K562 (cell line): ENCODE measurements at regions not wholly inside any gene's neighbourhood (a gene's known extent, or its start where the extent isn't known, plus 50 kb on each side); places are given as distances from the start of the nearest gene placed in this dataset.

Experiments
- ATAC-seq: fragments of 200-7000 bp; cut with Tn5 transposase; 3 replicates; pipeline ENCODE4 v1.9.1; 2020; ENCODE audit warnings: moderate library complexity
- BruUV-seq: library from RNA; stranded (reverse); fragments of 400-500 nt; replicated peaks from 2 replicates; lab custom pipeline; 2021; lab: Mats Ljungman, UMichigan
- CTCF ChIA-PET: fragments of 300-600 bp; formaldehyde crosslinking; extraction: SDS; loops from one replicate; lab custom pipeline; 2021; ENCODE audit warnings: low intra/inter-chr PET ratio; lab: Yijun Ruan, JAX
- POLR2A ChIA-PET: fragments of 300-600, 350-650 bp; sonication (Branson Sonifier 250); formaldehyde crosslinking; extraction: SDS; loops from one replicate; lab custom pipeline; 2021; ENCODE audit warnings: antibody characterized with exemption, inconsistent platforms; lab: Yijun Ruan, JAX
- DNase-seq, 4 experiments: peaks; one replicate each; pipeline versions ENCODE4 v3.0.0 to v3.0.0-alpha.2; 2011 to 2018; ENCODE audit warnings: low spot score in 3 of 4, mixed read lengths in 3 of 4; ENCODE audit errors: extremely low read depth in 1 of 4
- FAIRE-seq: peaks from 2 replicates; lab custom pipeline; 2011; peaks lifted over from hg19 to GRCh38; lab: Jason Lieb, UNC
- H2AFZ ChIP-seq: 2 replicates; pipeline ENCODE4 v1.6.0; 2011; ENCODE audit warnings: low read depth, low read length, control low read depth, inconsistent platforms
- H3K27ac ChIP-seq: fragments of 200-600 bp; 3 replicates; pipeline ENCODE4 v1.8.0; 2011; ENCODE audit warnings: low read depth, mild to moderate bottlenecking, control low read depth, inconsistent platforms, low read length, moderate library complexity, mixed read lengths; ENCODE audit errors: extremely low read depth
- H3K27me3 ChIP-seq, 2 experiments: fragments of 300-600 bp in 1 of 2; 2 replicates in 1 of 2; 3 replicates in 1 of 2; pipeline versions ENCODE4 v1.6.0 to v1.8.0; 2011; ENCODE audit warnings: inconsistent platforms in 2 of 2, low read length in 2 of 2, mild to moderate bottlenecking in 1 of 2, mixed read lengths in 1 of 2, moderate library complexity in 1 of 2; ENCODE audit not compliant: control insufficient read depth in 2 of 2, insufficient read depth in 2 of 2
- H3K36me3 ChIP-seq: fragments of 300-600 bp; 3 replicates; pipeline ENCODE4 v1.8.0; 2011; ENCODE audit warnings: mild to moderate bottlenecking, low read length, inconsistent platforms; ENCODE audit not compliant: control insufficient read depth, insufficient read depth
- H3K4me1 ChIP-seq, 2 experiments: fragments of 200-600 bp in 1 of 2; replicated peaks in 1 of 2; 2 replicates in 1 of 2; 3 replicates in 1 of 2; pipeline versions ENCODE4 v1.5.1 to v1.8.0; 2011; ENCODE audit warnings: inconsistent platforms in 2 of 2, low read length in 2 of 2, mild to moderate bottlenecking in 1 of 2, mixed read lengths in 1 of 2, moderate library complexity in 1 of 2; ENCODE audit not compliant: control insufficient read depth in 2 of 2, insufficient read depth in 2 of 2
- H3K4me2 ChIP-seq: 2 replicates; pipeline ENCODE4 v1.6.1; 2011; ENCODE audit warnings: low read length, control low read depth, inconsistent platforms, mixed read lengths; ENCODE audit not compliant: insufficient read depth
- H3K4me3 ChIP-seq: fragments of 200-600 bp; sonication (generic), shearing (Covaris generic); 2 replicates; pipeline ENCODE4 v1.5.1; 2016; ENCODE audit warnings: control low read depth, inconsistent platforms
- H3K79me2 ChIP-seq: fragments of 200-600 bp; 3 replicates; pipeline ENCODE4 v1.8.0; 2011; ENCODE audit warnings: low read length, inconsistent platforms; ENCODE audit not compliant: control insufficient read depth, insufficient read depth
- H3K9ac ChIP-seq, 2 experiments: 2 replicates each; pipeline versions ENCODE4 v1.6.0 to v1.6.1; 2011; ENCODE audit warnings: low read depth in 2 of 2, low read length in 2 of 2, control low read depth in 1 of 2, inconsistent platforms in 1 of 2, mild to moderate bottlenecking in 1 of 2, mixed read lengths in 1 of 2; ENCODE audit not compliant: insufficient read depth in 1 of 2
- H3K9me1 ChIP-seq: one replicate; pipeline ENCODE4 v1.6.0; 2011; ENCODE audit warnings: inconsistent platforms, mild to moderate bottlenecking, low read length, moderate library complexity; ENCODE audit not compliant: control insufficient read depth, insufficient read depth
- H3K9me3 ChIP-seq: replicated peaks from 2 replicates; pipeline ENCODE4 v1.5.1; 2011; ENCODE audit warnings: low read depth, low read length, inconsistent platforms; ENCODE audit not compliant: control insufficient read depth, insufficient read depth
- H4K20me1 ChIP-seq: replicated peaks from 2 replicates; pipeline ENCODE4 v1.6.1; 2011; ENCODE audit warnings: low read length, inconsistent platforms, mixed read lengths; ENCODE audit not compliant: control insufficient read depth, insufficient read depth
- CBFA2T3 ChIP-seq: fragments of 450-650 bp; IDR thresholded peaks from 2 replicates; pipeline ENCODE4 v1.6.1; 2017
- CTBP1 ChIP-seq: fragments of 450-650 bp; IDR thresholded peaks from 2 replicates; pipeline ENCODE4 v1.6.1; 2016; ENCODE audit warnings: borderline replicate concordance
- CTCF ChIP-seq, 3 experiments: IDR thresholded peaks in 2 of 3; conservative IDR thresholded peaks in 1 of 3; 2 replicates each; pipeline ENCODE4 v1.5.1; 2011 to 2012; ENCODE audit warnings: low read length in 3 of 3, mild to moderate bottlenecking in 3 of 3, control low read depth in 2 of 3, improper control_type of control experiment in 1 of 3, inconsistent platforms in 1 of 3, low read depth in 1 of 3, mixed read lengths in 1 of 3, moderate library complexity in 1 of 3; ENCODE audit not compliant: insufficient read depth in 2 of 3
- EGR1 ChIP-seq: fragments of 450-650 bp; conservative IDR thresholded peaks from 2 replicates; pipeline ENCODE4 v1.6.1; 2017; ENCODE audit warnings: mild to moderate bottlenecking
- HINFP ChIP-seq: fragments of 450-650 bp; conservative IDR thresholded peaks from 2 replicates; pipeline ENCODE4 v1.6.1; 2016; ENCODE audit warnings: missing genetic modification characterization, low read depth, mild to moderate bottlenecking, control low read depth, missing compliant biosample characterization
- MEIS2 ChIP-seq: fragments of 450-650 bp; IDR thresholded peaks from 2 replicates; pipeline ENCODE4 v1.6.1; 2014; ENCODE audit warnings: mild to moderate bottlenecking; ENCODE audit not compliant: partially characterized antibody
- MXI1 ChIP-seq: IDR thresholded peaks from 2 replicates; pipeline ENCODE4 v1.6.1; 2011; ENCODE audit warnings: low read depth, mild to moderate bottlenecking, improper control_type of control experiment, low read length
- NCOR1 ChIP-seq: fragments of 450-650 bp; IDR thresholded peaks from 2 replicates; pipeline ENCODE4 v1.6.1; 2016; ENCODE audit warnings: mild to moderate bottlenecking, moderate library complexity
- NFE2L1 ChIP-seq: fragments of 450-650 bp; IDR thresholded peaks from 2 replicates; pipeline ENCODE4 v1.6.1; 2016; ENCODE audit warnings: missing genetic modification characterization, low read depth, mild to moderate bottlenecking, missing compliant biosample characterization, moderate library complexity, borderline replicate concordance
- NR2C1 ChIP-seq, 2 experiments: fragments of 450-650 bp; IDR thresholded peaks; 2 replicates each; pipeline ENCODE4 v1.6.1; 2017; ENCODE audit warnings: mild to moderate bottlenecking in 2 of 2, antibody characterized with exemption in 1 of 2, inconsistent platforms in 1 of 2, missing compliant biosample characterization in 1 of 2, missing genetic modification characterization in 1 of 2
- PKNOX1 ChIP-seq: fragments of 450-650 bp; IDR thresholded peaks from 2 replicates; pipeline ENCODE4 v1.6.1; 2016
- RCOR1 ChIP-seq, 2 experiments: IDR thresholded peaks; 2 replicates each; pipeline ENCODE4 v1.6.1; 2012; ENCODE audit warnings: low read depth in 2 of 2, low read length in 2 of 2, borderline replicate concordance in 1 of 2, improper control_type of control experiment in 1 of 2
- SMAD4 ChIP-seq: fragments of 250-450 bp; sonication (Bioruptor Pico); conservative IDR thresholded peaks from 2 replicates; pipeline ENCODE4 v1.8.0; 2021; ENCODE audit warnings: inconsistent platforms, mild to moderate bottlenecking, moderate library complexity
- SRSF7 ChIP-seq: fragments of 200-400 bp; formaldehyde crosslinking; optimal IDR thresholded peaks from 2 replicates; pipeline ENCODE3; 2017; ENCODE audit warnings: mild to moderate bottlenecking, low read depth, low read length
- TAL1 ChIP-seq: fragments of 450-650 bp; IDR thresholded peaks from 2 replicates; pipeline ENCODE4 v1.6.1; 2016; ENCODE audit warnings: mild to moderate bottlenecking
- TEAD4 ChIP-seq, 2 experiments: sonication (generic) in 1 of 2; formaldehyde crosslinking in 1 of 2; IDR thresholded peaks; 2 replicates each; pipeline versions ENCODE4 v1.6.1 to v1.8.0; 2012 to 2022; ENCODE audit warnings: borderline replicate concordance in 1 of 2, inconsistent platforms in 1 of 2, low read length in 1 of 2, mild to moderate bottlenecking in 1 of 2, missing genetic modification reagents in 1 of 2
- ZNF175 ChIP-seq: fragments of 200-800 bp; sonication (Bioruptor generic); IDR thresholded peaks from 2 replicates; pipeline ENCODE4 v1.6.1; 2016; ENCODE audit warnings: low read depth, mild to moderate bottlenecking, missing genetic modification characterization, missing compliant biosample characterization
- ZNF75A ChIP-seq: fragments of 450-650 bp; formaldehyde crosslinking; IDR thresholded peaks from 2 replicates; pipeline ENCODE4 v1.4.0; 2020; ENCODE audit warnings: mild to moderate bottlenecking
- WGBS: fragments of 100-300 bp; shearing (Covaris generic); methylation state at CpG from one replicate; pipeline ENCODE4 v1.1.6; 2016; ENCODE audit warnings: low coverage, mixed read lengths; ENCODE audit not compliant: insufficient coverage; ENCODE audit errors: missing lambda C conversion rate; 5-methylcytosine and 5-hydroxymethylcytosine counted together
- in situ Hi-C: fragments of 300-500 bp; cut with MboI; formaldehyde crosslinking; loops from 4 replicates; pipeline ENCODE4 v1.15.0; 2018; ENCODE audit warnings: inconsistent platforms, mixed read lengths
- intact Hi-C: fragments of 100-400 bp; cut with micrococcal nuclease; formaldehyde crosslinking; loops from 2 replicates; pipeline ENCODE4 v1.14.2; 2022

- peaks cover 0 to 2% of the 10 kb centered on the region in 2 experiments; a peak in 1 of 5 replicates for H3K4me1 ChIP-seq
- no peak overlapping the region for H2AFZ ChIP-seq
- H3K27ac ChIP-seq: no peak overlapping the region
- no peaks in the 10 kb centered on the region for H3K79me2 ChIP-seq
- H3K4me2 ChIP-seq: no peak overlapping the region
- H3K4me3 ChIP-seq: no peak overlapping the region
- no peak overlapping the region for H3K9ac ChIP-seq
- DNase-seq (peak in 2 of 4 experiments; percentile 17 to 34), FAIRE-seq (peak; percentile 19), ATAC-seq (peak; percentile 51)
- intact Hi-C loops (no loop called here), in situ Hi-C loops (no loop called here)
- CTCF ChIA-PET: no interaction called here
- BruUV-seq: no TSS peak
- POLR2A ChIA-PET: no interaction called here
- no peaks in the 10 kb centered on the region for H3K36me3 ChIP-seq
- H3K9me1 ChIP-seq: no peaks in the 10 kb centered on the region
- no peaks in the 10 kb centered on the region for H3K9me3 ChIP-seq
- peaks cover 0 to 26% of the 10 kb centered on the region in 2 experiments; a peak in 2 of 5 replicates for H3K27me3 ChIP-seq
- no peaks in the 10 kb centered on the region for H4K20me1 ChIP-seq
- WGBS: 1% methylated on average over 12 of the region's 12 CpGs
- no peak for TF ChIP-seq ZNF75A (CRISPR knock-in tag)
- TF ChIP-seq TEAD4 (IDR thresholded peaks at IDR 0.05; ENCODE audit: low read length): peak; percentile 65
- TF ChIP-seq TEAD4 (CRISPR knock-in tag; IDR thresholded peaks at IDR 0.05; ENCODE audit: borderline replicate concordance): no peak
- TF ChIP-seq CTBP1: peak; percentile 72; the same call in 1 of the 2 replicates
- TF ChIP-seq EGR1: 0 out of 2 replicates have a peak, but pooled peaks have one; percentile 17
- peak; percentile 11 for TF ChIP-seq MEIS2
- TF ChIP-seq HINFP (tag): peak; percentile 71
- TF ChIP-seq RCOR1 (IDR thresholded peaks at IDR 0.05; ENCODE audit: borderline replicate concordance in 1 of 2, low read depth in 2 of 2, low read length in 2 of 2): peak in 1 of 2 experiments; percentile 6; a peak in 1 of 4 replicates
- peak; percentile 77 for TF ChIP-seq CBFA2T3
- TF ChIP-seq MXI1: no peak
- no peak for TF ChIP-seq NR2C1 (IDR thresholded peaks at IDR 0.05)
- peak; percentile 65 for TF ChIP-seq NR2C1 (tag; IDR thresholded peaks at IDR 0.05)
- peak in 1 of 3 experiments; percentile 15; a peak in 2 of 6 replicates for TF ChIP-seq CTCF (IDR thresholded peaks at IDR 0.05 in 2 of 3, conservative IDR thresholded peaks at IDR 0.05 in 1 of 3; ENCODE audit: insufficient read depth in 2 of 3, low read depth in 1 of 3, low read length in 3 of 3)
- peak; percentile 43; the same call in 1 of the 2 replicates for TF ChIP-seq NCOR1
- TF ChIP-seq SRSF7: no peak
- TF ChIP-seq SMAD4 (CRISPR knock-in tag): peak; percentile 92
- TF ChIP-seq PKNOX1: no peak
- no peak for TF ChIP-seq NFE2L1 (tag)
- peak; percentile 63 for TF ChIP-seq TAL1
- peak; percentile 68; the same call in 1 of the 2 replicates for TF ChIP-seq ZNF175 (CRISPR knock-in tag)
These were observed 114.1 kb upstream of the TPM1 start for GRCh38 chr15:62928242-62928999.
